ENCODE measurements at regions not wholly inside any gene's neighbourhood (a gene's known extent, or its start where the extent isn't known, plus 50 kb on each side); places are given as distances from the start of the nearest gene placed in this dataset.

- Histone ChIP-seq H3K27me3 (no peaks in the 10 kb centered on the region), H3K4me1 (ENCODE audit: insufficient read depth) (no peaks in the 10 kb centered on the region), H3K9me3 (no peaks in the 10 kb centered on the region), H3K27ac (no peak overlapping the region), H3K4me3 (no peak overlapping the region), H3K36me3 (no peaks in the 10 kb centered on the region)
- WGBS, 3 donors, result 82 to 85% (median 82%) methylated on average over 4 of the region's 4 CpGs
- no peak for DNase-seq
- no peak for TF ChIP-seq EP300 (IDR thresholded peaks at IDR 0.05)
- no peak for TF ChIP-seq POLR2A (IDR thresholded peaks at IDR 0.05)
- TF ChIP-seq CTCF (IDR thresholded peaks at IDR 0.05), result no peak
- intact Hi-C loops (cut with DNase I), result no loop called here
These were observed 437.3 kb upstream of the SEMA3A start for GRCh38 chr7:84631913-84632312.

- Histone ChIP-seq H3K27me3 (no peaks in the 10 kb centered on the region), H3K9me3 (no peaks in the 10 kb centered on the region), H3K36me3 (no peaks in the 10 kb centered on the region), H3K27ac (no peak overlapping the region), H3K4me1 (ENCODE audit: insufficient read depth) (no peaks in the 10 kb centered on the region), H3K4me3 (no peak overlapping the region)
- 88 to 97% (median 91%) methylated on average over 2 of the region's 2 CpGs for WGBS, 3 donors
- TF ChIP-seq POLR2A (IDR thresholded peaks at IDR 0.05), result no peak
- TF ChIP-seq CTCF (IDR thresholded peaks at IDR 0.05), result no peak
- no peak for TF ChIP-seq EP300 (IDR thresholded peaks at IDR 0.05)
- no peak for DNase-seq
- intact Hi-C loops (cut with DNase I), result no loop called here
These were observed 435.2 kb upstream of the SEMA3A start for GRCh38 chr7:84629640-84630318.

GRCh38 chr7:84629216-84629615 lies 434.6 kb upstream of the SEMA3A start:
- Histone ChIP-seq H3K27ac (no peak overlapping the region), H3K9me3 (no peaks in the 10 kb centered on the region), H3K4me1 (ENCODE audit: insufficient read depth) (no peaks in the 10 kb centered on the region), H3K27me3 (no peaks in the 10 kb centered on the region), H3K36me3 (no peaks in the 10 kb centered on the region), H3K4me3 (no peak overlapping the region)
- WGBS, 3 donors, result 94 to 97% (median 96%) methylated on average over 3 of the region's 3 CpGs
- TF ChIP-seq POLR2A (IDR thresholded peaks at IDR 0.05), result no peak
- no peak for TF ChIP-seq CTCF (IDR thresholded peaks at IDR 0.05)
- no peak for TF ChIP-seq EP300 (IDR thresholded peaks at IDR 0.05)
- no peak for DNase-seq
- intact Hi-C loops (cut with DNase I), result no loop called here

GRCh38 chr7:84627250-84627649 lies 432.7 kb upstream of the SEMA3A start:
- Histone ChIP-seq H3K27ac (no peak overlapping the region), H3K27me3 (no peaks in the 10 kb centered on the region), H3K4me3 (no peak overlapping the region), H3K36me3 (no peaks in the 10 kb centered on the region), H3K4me1 (ENCODE audit: insufficient read depth) (no peaks in the 10 kb centered on the region), H3K9me3 (no peaks in the 10 kb centered on the region)
- intact Hi-C loops (cut with DNase I), result no loop called here
- 38 to 45% (median 44%) methylated on average over 2 of the region's 2 CpGs for WGBS, 3 donors
- TF ChIP-seq POLR2A (IDR thresholded peaks at IDR 0.05) (no peak), CTCF (IDR thresholded peaks at IDR 0.05) (no peak), EP300 (IDR thresholded peaks at IDR 0.05) (no peak)
- DNase-seq, result no peak

All from ovary (tissue), 7 donors.